H1 (cell line): ENCODE measurements at regions not wholly inside any gene's neighbourhood (a gene's known extent, or its start where the extent isn't known, plus 50 kb on each side); places are given as distances from the start of the nearest gene placed in this dataset.
A peak's percentile ranks its signal among the peaks of the same experiment; 100 is the strongest.

Source experiments
- CTCF ChIA-PET: fragments of 300-600 bp; sonication (Branson Sonifier 250); formaldehyde crosslinking; loops from one replicate; lab custom pipeline; 2021; ENCODE audit not compliant: partially characterized antibody; lab: Charles Lee
- POLR2A ChIA-PET: fragments of 300-600 bp; sonication (Branson Sonifier 250); formaldehyde crosslinking; loops from one replicate; lab custom pipeline; 2021; ENCODE audit warnings: inconsistent platforms; ENCODE audit not compliant: partially characterized antibody; lab: Charles Lee
- DNase-seq, 2 experiments: peaks; one replicate each; pipeline versions ENCODE4 v3.0.0 to v3.0.0-alpha.2; 2010 to 2022; ENCODE audit warnings: low spot score in 2 of 2, low read depth in 1 of 2, mixed read lengths in 1 of 2
- FAIRE-seq: peaks from 2 replicates; lab custom pipeline; 2011; peaks lifted over from hg19 to GRCh38; lab: Jason Lieb, UNC
- H2AFZ ChIP-seq: 2 replicates; pipeline ENCODE4 v1.8.1; 2012; ENCODE audit warnings: low read length, inconsistent platforms
- H2AK5ac ChIP-seq: 2 replicates; pipeline ENCODE4 v1.6.1; 2013; ENCODE audit warnings: low read depth, low read length
- H2BK120ac ChIP-seq: replicated peaks from 2 replicates; pipeline ENCODE3; 2013; ENCODE audit warnings: low read depth, low read length, inconsistent platforms
- H2BK12ac ChIP-seq: 2 replicates; pipeline ENCODE4 v1.6.1; 2013; ENCODE audit warnings: low read depth, low read length
- H2BK15ac ChIP-seq: 2 replicates; pipeline ENCODE4 v1.6.1; 2013; ENCODE audit warnings: low read length
- H2BK20ac ChIP-seq: 2 replicates; pipeline ENCODE4 v1.6.1; 2013; ENCODE audit warnings: low read length
- H2BK5ac ChIP-seq: 2 replicates; pipeline ENCODE4 v1.6.1; 2013; ENCODE audit warnings: low read depth, low read length
- H3K14ac ChIP-seq: 2 replicates; pipeline ENCODE4 v1.6.1; 2013; ENCODE audit warnings: inconsistent platforms; ENCODE audit not compliant: insufficient read length
- H3K18ac ChIP-seq: 2 replicates; pipeline ENCODE4 v1.6.1; 2013; ENCODE audit warnings: low read length; ENCODE audit errors: extremely low read depth
- H3K23ac ChIP-seq: 2 replicates; pipeline ENCODE4 v1.6.1; 2013; ENCODE audit warnings: inconsistent platforms; ENCODE audit not compliant: insufficient read length
- H3K23me2 ChIP-seq: 2 replicates; pipeline ENCODE4 v1.6.1; 2013; ENCODE audit warnings: low read depth, low read length
- H3K27ac ChIP-seq: 2 replicates; pipeline ENCODE4 v1.6.1; 2011; ENCODE audit warnings: low read depth, low read length, inconsistent platforms
- H3K27me3 ChIP-seq, 4 experiments: replicated peaks in 1 of 4; 1 replicate in 1 of 4; 2 replicates in 3 of 4; pipeline versions ENCODE4 v1.6.1 to v1.8.1; 2011 to 2013; ENCODE audit warnings: low read length in 3 of 4, mild to moderate bottlenecking in 3 of 4, inconsistent platforms in 2 of 4, mixed read lengths in 2 of 4, moderate library complexity in 1 of 4; ENCODE audit not compliant: control insufficient read depth in 3 of 4, insufficient read depth in 3 of 4; ENCODE audit errors: extremely low read depth in 1 of 4
- H3K36me3 ChIP-seq, 4 experiments: 2 replicates each; pipeline versions ENCODE4 v1.6.1 to v1.8.1; 2011 to 2013; ENCODE audit warnings: mild to moderate bottlenecking in 4 of 4, low read length in 3 of 4, moderate library complexity in 2 of 4, control low read depth in 1 of 4, inconsistent platforms in 1 of 4; ENCODE audit not compliant: insufficient read depth in 4 of 4, control insufficient read depth in 2 of 4
- H3K4ac ChIP-seq: replicated peaks from 2 replicates; pipeline ENCODE3; 2013; ENCODE audit warnings: low read length, low read depth, mixed read lengths, inconsistent platforms; ENCODE audit not compliant: insufficient read length
- H3K4me1 ChIP-seq, 4 experiments: replicated peaks in 1 of 4; 1 replicate in 1 of 4; 2 replicates in 3 of 4; pipeline versions ENCODE4 v1.6.1 to v1.8.1; 2011 to 2013; ENCODE audit warnings: low read length in 3 of 4, inconsistent platforms in 2 of 4, mixed read lengths in 1 of 4; ENCODE audit not compliant: insufficient read depth in 4 of 4, control insufficient read depth in 3 of 4
- H3K4me2 ChIP-seq, 2 experiments: 2 replicates each; pipeline versions ENCODE4 v1.6.1 to v1.8.1; 2011 to 2013; ENCODE audit warnings: low read depth in 2 of 2, low read length in 2 of 2, control low read depth in 1 of 2, inconsistent platforms in 1 of 2, mild to moderate bottlenecking in 1 of 2; ENCODE audit not compliant: insufficient read depth in 1 of 2
- H3K4me3 ChIP-seq, 4 experiments: fragments of 200-600, 300-600 bp in 1 of 4; sonication (generic), shearing (Covaris generic), sonication (Bioruptor Twin) in 1 of 4; 2 replicates each; pipeline versions ENCODE4 v1.5.1 to v1.8.1; 2011 to 2016; ENCODE audit warnings: low read length in 4 of 4, low read depth in 3 of 4, control low read depth in 2 of 4, inconsistent platforms in 2 of 4, mild to moderate bottlenecking in 2 of 4, mixed read lengths in 1 of 4, moderate library complexity in 1 of 4; ENCODE audit not compliant: insufficient read depth in 2 of 4; ENCODE audit errors: extremely low read depth in 1 of 4
- H3K56ac ChIP-seq: replicated peaks from 2 replicates; pipeline ENCODE3; 2013; ENCODE audit warnings: low read depth, mild to moderate bottlenecking, mixed read lengths, low read length, inconsistent platforms; ENCODE audit not compliant: insufficient read length
- H3K79me1 ChIP-seq: 2 replicates; pipeline ENCODE4 v1.6.1; 2013; ENCODE audit warnings: low read depth, low read length, control low read depth
- H3K79me2 ChIP-seq, 2 experiments: 2 replicates each; pipeline versions ENCODE4 v1.6.1 to v1.8.1; 2012 to 2013; ENCODE audit warnings: low read length in 2 of 2, mild to moderate bottlenecking in 2 of 2, inconsistent platforms in 1 of 2; ENCODE audit not compliant: insufficient read depth in 2 of 2, control insufficient read depth in 1 of 2
- H3K9ac ChIP-seq, 4 experiments: replicated peaks in 1 of 4; 1 replicate in 1 of 4; 2 replicates in 3 of 4; pipeline versions ENCODE4 v1.6.1 to v1.8.1; 2011 to 2013; ENCODE audit warnings: low read depth in 3 of 4, low read length in 3 of 4, control low read depth in 2 of 4, mild to moderate bottlenecking in 2 of 4, moderate library complexity in 2 of 4, inconsistent platforms in 1 of 4; ENCODE audit errors: extremely low read depth in 1 of 4
- H3K9me3 ChIP-seq, 2 experiments: 2 replicates each; pipeline versions ENCODE4 v1.6.1 to v1.8.1; 2012 to 2013; ENCODE audit warnings: mild to moderate bottlenecking in 2 of 2, moderate library complexity in 2 of 2, control low read depth in 1 of 2, inconsistent platforms in 1 of 2, low read depth in 1 of 2, low read length in 1 of 2, mixed read lengths in 1 of 2; ENCODE audit not compliant: insufficient read depth in 2 of 2
- H4K20me1 ChIP-seq, 2 experiments: replicated peaks in 1 of 2; 2 replicates each; pipeline versions ENCODE3 to v1.8.1; 2011 to 2013; ENCODE audit warnings: inconsistent platforms in 2 of 2, low read length in 2 of 2, mild to moderate bottlenecking in 1 of 2; ENCODE audit not compliant: insufficient read depth in 2 of 2, control insufficient read depth in 1 of 2
- H4K5ac ChIP-seq: 2 replicates; pipeline ENCODE4 v1.6.1; 2013; ENCODE audit warnings: low read length, low read depth, mixed read lengths, inconsistent platforms; ENCODE audit not compliant: insufficient read length
- H4K8ac ChIP-seq: 2 replicates; pipeline ENCODE4 v1.8.0; 2013; ENCODE audit warnings: mild to moderate bottlenecking, moderate library complexity, low read length, inconsistent platforms; ENCODE audit not compliant: insufficient read depth; ENCODE audit errors: extremely low read depth
- H4K91ac ChIP-seq: replicated peaks from 2 replicates; pipeline ENCODE3; 2013; ENCODE audit warnings: low read length, mixed read lengths, inconsistent platforms; ENCODE audit not compliant: insufficient read length
- CREB1 ChIP-seq: IDR thresholded peaks from 2 replicates; pipeline ENCODE4 v1.6.1; 2012; ENCODE audit warnings: inconsistent platforms
- FOSL1 ChIP-seq: IDR thresholded peaks from 2 replicates; pipeline ENCODE4 v1.6.1; 2011; ENCODE audit warnings: mild to moderate bottlenecking, low read depth, low read length, moderate library complexity; ENCODE audit not compliant: insufficient read depth
- RBBP5 ChIP-seq: IDR thresholded peaks from 2 replicates; pipeline ENCODE4 v1.7.1; 2012; ENCODE audit warnings: low read depth, mild to moderate bottlenecking, inconsistent platforms, low read length, moderate library complexity, borderline replicate concordance
- RNF2 ChIP-seq: fragments of 200-900, 300-1000 bp; sonication (generic); IDR thresholded peaks from 2 replicates; pipeline ENCODE4 v1.7.1; 2016; ENCODE audit warnings: borderline replicate concordance, low read depth, mild to moderate bottlenecking, antibody characterized with exemption, low read length; ENCODE audit not compliant: poor library complexity, severe bottlenecking; ENCODE audit errors: missing control alignments
- RXRA ChIP-seq: IDR thresholded peaks from 2 replicates; pipeline ENCODE4 v1.6.1; 2011; ENCODE audit warnings: low read depth, mild to moderate bottlenecking, low read length, moderate library complexity; ENCODE audit not compliant: insufficient read depth
- SIX5 ChIP-seq: IDR thresholded peaks from 2 replicates; pipeline ENCODE4 v1.6.1; 2011; ENCODE audit warnings: mild to moderate bottlenecking, low read depth, low read length
- TAF1 ChIP-seq: IDR thresholded peaks from 2 replicates; pipeline ENCODE4 v1.6.1; 2011; ENCODE audit warnings: mild to moderate bottlenecking, low read depth, low read length
- TCF12 ChIP-seq: IDR thresholded peaks from 2 replicates; pipeline ENCODE4 v1.6.1; 2011; ENCODE audit warnings: low read depth, mild to moderate bottlenecking, low read length
- TEAD4 ChIP-seq: IDR thresholded peaks from 2 replicates; pipeline ENCODE4 v1.6.1; 2012; ENCODE audit warnings: low read depth, low read length, inconsistent platforms, mixed read lengths
- YY1 ChIP-seq: IDR thresholded peaks from 2 replicates; pipeline ENCODE4 v1.6.1; 2011; ENCODE audit warnings: low read depth, mild to moderate bottlenecking, low read length
- WGBS, 2 experiments: shearing (Covaris generic) in 1 of 2; methylation state at CpG; one replicate each; pipeline versions ENCODE4 v1.1.6 to v1.1.7; 2013 to 2015; ENCODE audit warnings: low lambda C conversion rate in 2 of 2, mixed read lengths in 2 of 2, inconsistent platforms in 1 of 2, low coverage in 1 of 2, missing lambda C conversion rate in 1 of 2; ENCODE audit not compliant: insufficient replicate concordance in 2 of 2, insufficient coverage in 1 of 2, insufficient read length in 1 of 2; ENCODE audit errors: extremely low coverage in 1 of 2, missing lambda C conversion rate in 1 of 2; 5-methylcytosine and 5-hydroxymethylcytosine counted together

- Histone ChIP-seq H3K27ac (no peak overlapping the region), H3K79me2 (no peaks in the 10 kb centered on the region), H3K9me3 (no peaks in the 10 kb centered on the region), H3K9ac (no peak overlapping the region), H4K8ac (no peak overlapping the region), H4K5ac (no peak overlapping the region), H3K4me1 (no peaks in the 10 kb centered on the region), H4K20me1 (no peaks in the 10 kb centered on the region), H3K4me3 (no peak overlapping the region), H3K18ac (no peak overlapping the region), H3K27me3 (no peaks in the 10 kb centered on the region), H2AK5ac (no peak overlapping the region), H3K36me3 (no peaks in the 10 kb centered on the region), H2BK12ac (no peak overlapping the region), H2BK120ac (no peak overlapping the region), H3K23ac (no peak overlapping the region), H2BK5ac (no peak overlapping the region), H4K91ac (no peak overlapping the region), H3K14ac (no peak overlapping the region), H2AFZ (peak overlapping the region; percentile 50), H3K4me2 (no peak overlapping the region), H3K23me2 (no peaks in the 10 kb centered on the region), H3K79me1 (no peaks in the 10 kb centered on the region), H3K56ac (no peak overlapping the region), H2BK20ac (no peak overlapping the region), H3K4ac (no peak overlapping the region), H2BK15ac (no peak overlapping the region)
- POLR2A ChIA-PET: no interaction called here
- CTCF ChIA-PET: no interaction called here
- FAIRE-seq: no peak
- DNase-seq: no peak
- no peak for TF ChIP-seq TCF12
- no peak for TF ChIP-seq RBBP5
- TF ChIP-seq SIX5: no peak
- TF ChIP-seq RNF2: no peak
- no peak for TF ChIP-seq CREB1
- TF ChIP-seq YY1: no peak
- no peak for TF ChIP-seq TEAD4
- TF ChIP-seq TAF1: no peak
- TF ChIP-seq FOSL1: no peak
- TF ChIP-seq RXRA: no peak
- WGBS, 2 experiments: 89% methylated on average over 13 of the region's 13 CpGs; no CpG with 5 or more reads in 1 of the 2 experiments
Measured at GRCh38 chr1:106290805-106291501, 765.5 kb upstream of the PRMT6 start.
